NT2/D1 (cell line): ENCODE measurements at regions not wholly inside any gene's neighbourhood (a gene's known extent, or its start where the extent isn't known, plus 50 kb on each side); places are given as distances from the start of the nearest gene placed in this dataset.

Experiments used
- YY1 ChIP-seq: IDR thresholded peaks from 2 replicates; pipeline ENCODE4 v1.6.1; 2011; ENCODE audit not compliant: insufficient read length, insufficient read depth
- ZNF274 ChIP-seq: IDR thresholded peaks from 2 replicates; pipeline ENCODE4 v1.6.1; 2011; ENCODE audit warnings: mild to moderate bottlenecking, low read depth, low read length

- TF ChIP-seq ZNF274 (no peak), YY1 (no peak)
These were observed 132.9 kb upstream of the GUCY1A2 start for GRCh38 chr11:107151158-107151557.
